Esophagus squamous epithelium (tissue), 5 donors: ENCODE measurements at regions not wholly inside any gene's neighbourhood (a gene's known extent, or its start where the extent isn't known, plus 50 kb on each side); places are given as distances from the start of the nearest gene placed in this dataset.

Experiments
- DNase-seq: peaks from one replicate; lab custom pipeline; 2025; lab: John Stamatoyannopoulos, UW
- H3K27ac ChIP-seq, 4 donors: fragments of 200-600 bp; sonication (generic); one replicate each; pipeline ENCODE4 v1.5.1; 2016 to 2019; ENCODE audit warnings: mild to moderate bottlenecking in 1 of 4
- H3K27me3 ChIP-seq, 4 donors: fragments of 200-600 bp; sonication (generic); 1 replicate in 3 of 4; 2 replicates in 1 of 4; pipeline versions ENCODE4 v1.5.1 to v1.6.0; 2017 to 2021; ENCODE audit warnings: antibody characterized with exemption in 1 of 4
- H3K36me3 ChIP-seq, 3 donors: fragments of 200-600 bp; sonication (generic); one replicate each; pipeline ENCODE4 v1.5.1; 2016 to 2019
- H3K4me1 ChIP-seq, 3 donors: fragments of 200-600 bp; sonication (generic); one replicate each; pipeline ENCODE4 v1.5.1; 2017 to 2019
- H3K4me3 ChIP-seq, 4 donors: fragments of 200-600 bp; sonication (generic); 1 replicate in 3 of 4; 2 replicates in 1 of 4; pipeline ENCODE4 v1.5.1; 2016 to 2019; ENCODE audit warnings: mild to moderate bottlenecking in 2 of 4, moderate library complexity in 1 of 4
- H3K9me3 ChIP-seq, 3 donors: fragments of 200-600 bp; sonication (generic); one replicate each; pipeline ENCODE4 v1.5.1; 2016 to 2019
- CTCF ChIP-seq, 6 experiments: fragments of 450-650 bp in 4 of 6; fragments of 200-600 bp in 2 of 6; sonication (generic) in 2 of 6; IDR thresholded peaks; one replicate each; pipeline ENCODE4 v1.5.1; 2016 to 2019; ENCODE audit warnings: antibody characterized with exemption in 6 of 6, mild to moderate bottlenecking in 4 of 6, moderate library complexity in 4 of 6
- POLR2A ChIP-seq, 4 donors: fragments of 450-650 bp; IDR thresholded peaks; one replicate each; pipeline ENCODE4 v1.6.1; 2017; ENCODE audit warnings: antibody characterized with exemption in 4 of 4, mild to moderate bottlenecking in 4 of 4, moderate library complexity in 3 of 4
- WGBS, 2 donors: methylation state at CpG; one replicate each; pipeline ENCODE4 v1.1.5; 2018; 5-methylcytosine and 5-hydroxymethylcytosine counted together
- intact Hi-C: fragments of 100-400 bp; cut with DNase I; formaldehyde crosslinking; loops from one replicate; pipeline ENCODE4 v1.15.0; 2022
- donor health status: DM: yes; HTN: yes; CAD: no.

DNA sequence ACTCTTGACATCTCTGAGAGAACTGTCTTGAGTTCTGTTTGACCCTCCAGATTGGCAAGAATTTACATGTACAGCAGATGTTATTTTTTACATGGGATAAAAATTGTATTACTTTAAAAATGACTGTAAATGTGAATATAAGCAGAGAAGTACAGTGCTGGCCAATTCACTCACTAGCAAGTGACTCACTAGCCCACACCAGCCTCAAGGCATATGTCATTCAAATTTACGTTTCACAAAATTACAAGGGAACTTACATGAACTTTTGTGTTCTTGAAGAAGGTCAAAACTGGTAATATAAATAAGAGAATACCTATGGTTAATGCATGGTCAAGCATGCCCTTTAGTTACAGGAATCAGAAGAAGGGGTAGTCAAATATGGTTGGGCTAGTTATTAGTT is 54.0 kb upstream of the HMGCLL1 start:
- no peak overlapping the region for H3K4me3 ChIP-seq
- intact Hi-C loops = no loop called here

More for the DNA sequence above, 54.0 kb upstream of the HMGCLL1 start:
- Histone ChIP-seq H3K9me3 (no peaks in the 10 kb centered on the region), H3K27me3 (no peaks in the 10 kb centered on the region), H3K27ac (no peak overlapping the region), H3K36me3 (no peaks in the 10 kb centered on the region), H3K4me1 (peaks cover 0 to 7% (median 0%) of the 10 kb centered on the region in 3 donors)
- TF ChIP-seq CTCF (IDR thresholded peaks at IDR 0.05) (no peak), POLR2A (IDR thresholded peaks at IDR 0.05) (no peak)
- no peak for DNase-seq
- WGBS, 2 donors = 33 to 47% methylated on average over 1 of the region's 1 CpG
